A549 (cell line): ENCODE measurements at regions not wholly inside any gene's neighbourhood (a gene's known extent, or its start where the extent isn't known, plus 50 kb on each side); places are given as distances from the start of the nearest gene placed in this dataset.

ENCODE experiments used
- POLR2A ChIP-seq: IDR thresholded peaks from 2 replicates; pipeline ENCODE4 v1.6.1; 2012; ENCODE audit warnings: mild to moderate bottlenecking, low read length
- TF ChIP-seq, protein P1 (sequence below): fragments of >200 bp; sonication (Bioruptor Twin); formaldehyde crosslinking; IDR thresholded peaks from 3 replicates; pipeline ENCODE4 v1.5.1; 2016

DNA sequence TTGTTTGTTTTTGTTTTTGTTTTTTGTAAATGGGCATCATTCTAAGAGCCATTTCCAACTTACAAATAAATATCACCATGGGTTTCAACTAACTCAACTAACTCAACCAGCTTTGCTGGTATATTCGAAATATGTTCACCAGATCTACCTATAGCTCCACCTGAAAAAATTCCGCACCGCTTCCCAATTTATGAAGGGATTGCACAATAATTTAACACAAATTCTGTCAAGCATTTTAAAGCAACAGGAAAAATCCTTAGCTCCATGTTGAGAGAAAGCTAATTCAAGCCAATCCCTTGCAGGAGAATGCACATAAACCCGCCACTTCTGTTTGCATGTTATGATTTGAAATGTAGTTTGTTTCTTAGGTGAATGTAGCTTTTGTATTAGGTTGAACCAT is 417.8 kb downstream of the EFNB2 start:
- TF ChIP-seq, protein P1, sequence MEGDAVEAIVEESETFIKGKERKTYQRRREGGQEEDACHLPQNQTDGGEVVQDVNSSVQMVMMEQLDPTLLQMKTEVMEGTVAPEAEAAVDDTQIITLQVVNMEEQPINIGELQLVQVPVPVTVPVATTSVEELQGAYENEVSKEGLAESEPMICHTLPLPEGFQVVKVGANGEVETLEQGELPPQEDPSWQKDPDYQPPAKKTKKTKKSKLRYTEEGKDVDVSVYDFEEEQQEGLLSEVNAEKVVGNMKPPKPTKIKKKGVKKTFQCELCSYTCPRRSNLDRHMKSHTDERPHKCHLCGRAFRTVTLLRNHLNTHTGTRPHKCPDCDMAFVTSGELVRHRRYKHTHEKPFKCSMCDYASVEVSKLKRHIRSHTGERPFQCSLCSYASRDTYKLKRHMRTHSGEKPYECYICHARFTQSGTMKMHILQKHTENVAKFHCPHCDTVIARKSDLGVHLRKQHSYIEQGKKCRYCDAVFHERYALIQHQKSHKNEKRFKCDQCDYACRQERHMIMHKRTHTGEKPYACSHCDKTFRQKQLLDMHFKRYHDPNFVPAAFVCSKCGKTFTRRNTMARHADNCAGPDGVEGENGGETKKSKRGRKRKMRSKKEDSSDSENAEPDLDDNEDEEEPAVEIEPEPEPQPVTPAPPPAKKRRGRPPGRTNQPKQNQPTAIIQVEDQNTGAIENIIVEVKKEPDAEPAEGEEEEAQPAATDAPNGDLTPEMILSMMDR = no peak
- no peak for TF ChIP-seq POLR2A
